Thymus (tissue), 11 donors: ENCODE measurements at regions not wholly inside any gene's neighbourhood (a gene's known extent, or its start where the extent isn't known, plus 50 kb on each side); places are given as distances from the start of the nearest gene placed in this dataset.

ENCODE experiments used
- DNase-seq, 9 donors: peaks; one replicate each; pipeline ENCODE4 v3.0.0-alpha.2; 2013; ENCODE audit warnings: low spot score in 9 of 9, low read depth in 6 of 9, missing footprints in 1 of 9
- H3K27ac ChIP-seq, 2 donors: one replicate each; pipeline ENCODE4 v1.5.1; 2013; ENCODE audit warnings: control low read depth in 1 of 2, low read depth in 1 of 2, low read length in 1 of 2, mild to moderate bottlenecking in 1 of 2, moderate library complexity in 1 of 2
- H3K27me3 ChIP-seq, 2 donors: one replicate each; pipeline ENCODE4 v1.5.1; 2013; ENCODE audit warnings: low read length in 1 of 2; ENCODE audit not compliant: control insufficient read depth in 2 of 2, insufficient read depth in 1 of 2
- H3K36me3 ChIP-seq, 2 donors: one replicate each; pipeline ENCODE4 v1.5.1; 2013; ENCODE audit warnings: low read length in 1 of 2, mild to moderate bottlenecking in 1 of 2, moderate library complexity in 1 of 2; ENCODE audit not compliant: control insufficient read depth in 2 of 2, insufficient read depth in 2 of 2
- H3K4me1 ChIP-seq, 2 donors: one replicate each; pipeline ENCODE4 v1.5.1; 2013; ENCODE audit warnings: low read length in 2 of 2; ENCODE audit not compliant: control insufficient read depth in 2 of 2, insufficient read depth in 2 of 2
- H3K4me3 ChIP-seq, 2 donors: one replicate each; pipeline ENCODE4 v1.5.1; 2013; ENCODE audit warnings: low read length in 2 of 2, control low read depth in 1 of 2, mild to moderate bottlenecking in 1 of 2
- H3K9me3 ChIP-seq, 2 donors: one replicate each; pipeline ENCODE4 v1.5.1; 2013; ENCODE audit warnings: low read length in 1 of 2, mild to moderate bottlenecking in 1 of 2; ENCODE audit not compliant: control insufficient read depth in 2 of 2, insufficient read depth in 1 of 2
- WGBS: extraction: QIAGEN DNeasy Blood & Tissue Kit; methylation state at CpG from one replicate; pipeline ENCODE4 v1.1.7; 2013; 5-methylcytosine and 5-hydroxymethylcytosine counted together
- donor health status: healthy.

DNA sequence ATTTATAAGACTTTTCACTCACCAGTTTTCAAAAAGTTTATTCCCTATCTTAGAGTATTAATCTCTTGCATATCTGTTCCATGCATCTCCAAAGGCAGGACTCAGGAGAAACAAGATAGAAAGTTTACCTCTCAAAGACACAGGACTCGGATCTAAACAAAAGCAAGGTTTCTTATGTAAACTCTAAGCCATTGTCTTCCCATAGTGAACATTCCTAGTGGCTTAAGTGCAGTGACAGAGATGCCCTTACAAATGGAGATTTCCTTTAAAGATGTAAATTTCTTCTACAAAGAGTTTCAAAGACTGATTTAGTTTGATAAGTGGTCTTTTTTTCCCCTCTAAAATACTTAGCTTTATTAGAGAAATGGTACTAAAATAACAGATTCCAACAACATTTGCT is 209.8 kb downstream of the ACTR3B start:
- 71% methylated on average over 1 of the region's 1 CpG for WGBS

DNA sequence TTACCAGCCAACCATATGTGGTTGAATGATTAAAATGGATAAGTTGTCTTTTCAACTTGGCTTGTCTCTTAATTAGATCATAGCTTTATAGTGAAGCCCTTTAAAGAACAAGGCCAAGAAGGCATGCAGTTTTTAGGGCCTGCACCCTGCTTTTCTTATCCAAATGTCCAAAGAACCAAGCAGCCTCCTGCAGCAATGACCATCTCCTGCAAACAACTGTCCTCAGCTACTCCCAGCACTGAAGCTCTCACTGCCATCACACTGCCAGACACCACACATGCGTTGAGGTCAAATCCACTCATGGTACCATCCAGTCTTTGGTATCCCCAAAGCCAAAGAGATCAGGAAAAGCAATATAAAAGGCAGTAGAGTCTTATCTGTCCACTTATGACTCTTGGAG is 210.3 kb downstream of the ACTR3B start:
- no peak for DNase-seq
- no peak overlapping the region for H3K4me3 ChIP-seq
- no peaks in the 10 kb centered on the region for H3K36me3 ChIP-seq
- H3K27ac ChIP-seq = no peak overlapping the region
- H3K4me1 ChIP-seq = no peaks in the 10 kb centered on the region
- WGBS = 62% methylated on average over 1 of the region's 1 CpG
- H3K27me3 ChIP-seq = no peaks in the 10 kb centered on the region
- peaks cover 0 to 4% of the 10 kb centered on the region in 2 donors for H3K9me3 ChIP-seq

More for the DNA sequence above, 209.8 kb downstream of the ACTR3B start:
- H3K4me3 ChIP-seq = no peak overlapping the region
- H3K9me3 ChIP-seq = peaks cover 0 to 4% of the 10 kb centered on the region in 2 donors
- H3K4me1 ChIP-seq = no peaks in the 10 kb centered on the region
- no peak overlapping the region for H3K27ac ChIP-seq
- no peaks in the 10 kb centered on the region for H3K36me3 ChIP-seq
- DNase-seq = no peak
- no peaks in the 10 kb centered on the region for H3K27me3 ChIP-seq

DNA sequence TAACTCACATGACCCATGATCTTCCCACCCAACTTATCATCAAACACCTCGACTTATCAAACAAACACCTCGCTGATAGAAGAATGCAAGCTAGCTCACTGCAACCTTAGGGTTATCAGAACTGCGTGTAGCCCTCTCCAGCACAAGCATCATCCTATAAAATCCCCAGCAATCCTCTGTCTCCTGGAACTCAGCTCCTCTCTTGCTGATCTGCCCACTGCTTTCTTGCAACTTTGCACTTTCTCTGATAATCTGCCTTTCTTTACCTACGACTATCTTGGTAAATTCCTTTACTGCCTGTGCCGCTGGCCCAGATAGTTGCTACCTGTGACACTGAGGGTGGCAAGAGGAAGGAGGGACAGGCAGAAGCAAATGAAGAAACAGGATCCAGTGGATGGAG is 210.9 kb downstream of the ACTR3B start:
- no peaks in the 10 kb centered on the region for H3K4me1 ChIP-seq
- no peak for DNase-seq
- no peak overlapping the region for H3K27ac ChIP-seq
- H3K27me3 ChIP-seq = no peaks in the 10 kb centered on the region
- no peak overlapping the region for H3K4me3 ChIP-seq
- peaks cover 0 to 4% of the 10 kb centered on the region in 2 donors for H3K9me3 ChIP-seq
- H3K36me3 ChIP-seq = no peaks in the 10 kb centered on the region
- WGBS = 92% methylated on average over 5 of the region's 5 CpGs

DNA sequence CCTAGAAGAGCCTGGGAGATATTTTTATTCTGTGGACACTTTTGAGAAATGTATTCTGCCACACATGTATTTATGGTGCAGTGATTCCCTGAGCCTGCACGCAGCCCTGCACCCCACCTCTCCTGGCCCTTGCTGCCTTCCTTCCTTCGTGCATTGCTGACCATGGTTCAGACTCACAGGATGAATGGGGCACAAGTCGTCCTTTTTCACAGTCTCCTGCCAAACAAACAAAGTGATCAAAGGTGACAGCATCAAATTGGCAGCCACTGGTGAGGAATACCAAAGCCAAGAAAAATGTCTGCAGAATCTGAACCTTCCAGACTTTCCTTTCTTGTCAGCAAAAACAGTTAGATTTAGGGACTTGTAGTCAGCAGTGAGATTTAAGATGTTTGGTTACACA is 215.0 kb downstream of the ACTR3B start:
- peaks cover 0 to 4% of the 10 kb centered on the region in 2 donors for H3K9me3 ChIP-seq
- H3K4me1 ChIP-seq = no peaks in the 10 kb centered on the region
- 16% methylated on average over 3 of the region's 3 CpGs for WGBS
- H3K27ac ChIP-seq = no peak overlapping the region
- H3K36me3 ChIP-seq = no peaks in the 10 kb centered on the region
- H3K4me3 ChIP-seq = no peak overlapping the region
- DNase-seq = no peak
- H3K27me3 ChIP-seq = no peaks in the 10 kb centered on the region

DNA sequence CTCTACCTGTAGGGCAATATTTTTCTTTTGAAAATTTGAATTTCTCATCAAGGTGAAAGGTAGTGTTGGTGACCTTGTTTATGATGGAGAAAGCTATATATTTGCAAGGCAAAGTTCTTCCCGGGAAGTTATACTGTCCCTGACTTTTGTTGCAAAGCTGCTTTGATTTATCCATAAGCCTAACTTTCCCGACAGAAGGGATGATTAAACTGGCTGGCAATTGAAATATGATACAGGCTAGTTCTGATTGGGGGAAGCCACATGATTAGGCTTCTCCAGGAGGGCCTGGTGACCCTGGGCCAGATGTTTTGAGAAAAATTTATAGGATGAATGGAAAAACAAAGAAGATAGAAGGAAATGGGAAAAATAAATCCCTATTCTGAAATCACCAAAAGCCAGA is 215.5 kb downstream of the ACTR3B start:
- no peak overlapping the region for H3K4me3 ChIP-seq
- no peak overlapping the region for H3K27ac ChIP-seq
- H3K9me3 ChIP-seq = peaks cover 0 to 4% of the 10 kb centered on the region in 2 donors
- H3K36me3 ChIP-seq = no peaks in the 10 kb centered on the region
- 43% methylated on average over 2 of the region's 2 CpGs for WGBS
- no peak for DNase-seq
- H3K4me1 ChIP-seq = no peaks in the 10 kb centered on the region
- no peaks in the 10 kb centered on the region for H3K27me3 ChIP-seq

DNA sequence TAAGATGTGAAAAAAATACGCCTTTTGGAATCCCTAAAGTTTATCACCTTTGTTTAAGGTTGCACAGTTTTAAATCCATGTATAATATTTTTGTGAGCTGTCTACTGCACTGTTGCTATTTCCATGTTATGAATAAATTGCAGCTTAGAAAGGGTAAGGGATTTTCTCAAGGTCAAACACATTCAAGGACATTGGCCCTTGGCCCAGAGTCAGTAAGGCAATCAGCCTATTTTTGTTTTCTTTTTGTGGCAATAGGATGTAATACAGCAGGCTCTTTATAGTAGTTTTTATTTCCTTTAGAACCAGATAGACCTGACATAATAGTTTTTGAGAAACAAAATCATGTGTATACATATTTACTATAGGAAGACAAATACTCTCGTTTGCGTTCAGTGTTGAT is 219.8 kb downstream of the ACTR3B start:
- Histone ChIP-seq H3K4me3 (no peak overlapping the region), H3K36me3 (no peaks in the 10 kb centered on the region), H3K4me1 (no peaks in the 10 kb centered on the region), H3K27me3 (no peaks in the 10 kb centered on the region), H3K27ac (no peak overlapping the region), H3K9me3 (no peaks in the 10 kb centered on the region)
- DNase-seq = no peak
- WGBS = 95% methylated on average over 3 of the region's 3 CpGs

DNA sequence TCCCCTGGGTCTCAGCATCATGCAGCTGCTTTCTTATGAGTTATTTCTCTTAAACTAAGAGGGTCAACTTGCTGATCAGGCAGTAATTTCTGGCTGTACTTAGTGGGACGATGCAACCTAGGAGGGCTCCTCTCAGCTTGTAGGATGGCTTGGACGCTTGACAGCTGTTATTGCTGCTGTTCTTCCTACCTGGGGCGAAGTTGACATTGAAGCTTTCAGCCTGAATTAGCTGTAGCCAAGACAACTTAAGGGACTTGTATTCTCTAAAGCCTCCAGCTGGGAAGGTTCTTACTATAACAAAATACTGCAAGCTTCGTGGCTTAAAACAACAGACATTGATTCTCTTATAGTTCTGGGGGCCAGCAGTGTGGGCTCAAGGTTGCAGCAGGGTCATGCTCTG is 224.9 kb downstream of the ACTR3B start:
- Histone ChIP-seq H3K4me1 (no peaks in the 10 kb centered on the region), H3K9me3 (no peaks in the 10 kb centered on the region), H3K27ac (no peak overlapping the region), H3K4me3 (no peak overlapping the region), H3K27me3 (no peaks in the 10 kb centered on the region), H3K36me3 (no peaks in the 10 kb centered on the region)
- WGBS = 72% methylated on average over 4 of the region's 4 CpGs
- DNase-seq = no peak

DNA sequence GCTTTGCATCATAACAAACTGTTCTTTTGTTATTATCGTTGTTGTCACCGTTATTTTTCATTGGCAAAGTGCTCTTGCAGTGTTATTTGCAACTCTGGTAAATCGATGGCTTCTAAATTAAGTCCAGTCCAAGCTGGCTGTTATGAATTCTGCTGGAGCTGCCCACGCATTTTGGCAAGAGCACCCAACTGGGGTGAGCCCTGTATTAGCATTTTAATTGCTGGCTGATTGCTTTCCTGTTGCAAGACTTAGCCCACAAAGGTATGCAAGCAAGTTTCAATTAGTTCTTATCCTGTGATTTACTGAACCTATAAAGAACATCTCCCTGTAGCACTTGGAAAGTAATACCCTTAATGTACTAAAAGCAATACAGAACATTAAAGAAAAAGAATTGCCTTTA is 226.8 kb downstream of the ACTR3B start:
- no peaks in the 10 kb centered on the region for H3K4me1 ChIP-seq
- H3K9me3 ChIP-seq = no peaks in the 10 kb centered on the region
- no peak overlapping the region for H3K4me3 ChIP-seq
- no peaks in the 10 kb centered on the region for H3K36me3 ChIP-seq
- no peak for DNase-seq
- no peaks in the 10 kb centered on the region for H3K27me3 ChIP-seq
- H3K27ac ChIP-seq = no peak overlapping the region
- WGBS = 80% methylated on average over 4 of the region's 4 CpGs

DNA sequence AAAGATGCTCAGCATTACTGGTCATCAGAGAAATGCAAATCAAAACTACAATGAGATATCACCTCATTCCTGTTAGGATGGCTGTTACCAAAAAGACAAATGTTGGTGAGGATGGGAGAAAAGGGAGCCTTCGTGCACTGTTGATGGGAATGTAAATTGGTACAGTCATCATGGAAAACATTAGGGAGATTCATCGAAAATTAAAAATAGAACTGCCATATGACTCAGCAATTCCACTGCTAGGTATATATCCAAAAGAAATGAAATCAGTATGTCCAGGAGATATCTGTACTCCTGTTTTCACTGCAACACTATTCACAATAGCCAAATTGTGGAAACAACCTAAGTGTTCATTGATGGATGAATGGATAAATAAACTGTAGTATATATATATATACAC is 228.1 kb downstream of the ACTR3B start:
- Histone ChIP-seq H3K27me3 (no peaks in the 10 kb centered on the region), H3K36me3 (no peaks in the 10 kb centered on the region), H3K4me3 (no peak overlapping the region), H3K27ac (no peak overlapping the region), H3K9me3 (no peaks in the 10 kb centered on the region), H3K4me1 (no peaks in the 10 kb centered on the region)
- WGBS = 95% methylated on average over 2 of the region's 2 CpGs
- DNase-seq = no peak

DNA sequence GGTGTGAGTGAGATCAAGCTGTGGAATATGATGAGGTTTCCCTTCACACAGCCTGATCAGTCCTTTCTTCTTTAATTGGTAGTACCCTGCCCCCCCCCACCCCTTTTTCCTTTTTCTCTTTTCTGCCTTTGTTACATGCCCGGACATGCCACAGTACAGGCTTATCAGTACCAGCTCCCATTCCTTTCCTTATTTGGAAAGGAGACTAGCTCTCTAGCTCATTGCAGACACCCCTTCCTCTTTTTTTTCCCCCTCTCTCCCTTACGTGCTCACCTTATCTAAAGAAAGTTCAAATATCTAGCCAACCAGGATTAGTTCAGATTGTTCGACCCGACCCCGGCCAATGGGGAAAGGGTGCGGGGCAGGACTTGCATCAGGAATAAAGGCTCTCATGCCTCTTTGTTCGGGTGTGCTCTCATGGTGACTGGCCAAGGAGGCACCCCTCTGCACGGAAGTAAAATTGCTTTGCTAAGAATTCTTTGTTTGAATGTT is 230.4 kb downstream of the ACTR3B start:
- DNase-seq = no peak
- H3K27ac ChIP-seq = no peak overlapping the region
- 60% methylated on average over 8 of the region's 8 CpGs for WGBS
- no peaks in the 10 kb centered on the region for H3K36me3 ChIP-seq
- no peak overlapping the region for H3K4me3 ChIP-seq
- H3K9me3 ChIP-seq = no peaks in the 10 kb centered on the region
- H3K27me3 ChIP-seq = no peaks in the 10 kb centered on the region
- H3K4me1 ChIP-seq = no peaks in the 10 kb centered on the region
